GM15510 (cell line): ENCODE measurements at regions not wholly inside any gene's neighbourhood (a gene's known extent, or its start where the extent isn't known, plus 50 kb on each side); places are given as distances from the start of the nearest gene placed in this dataset.

Experiments
- POLR2A ChIP-seq: IDR thresholded peaks from 3 replicates; pipeline ENCODE4 v1.6.1; 2011; ENCODE audit warnings: borderline replicate concordance; ENCODE audit not compliant: insufficient read length; ENCODE audit errors: extremely low read depth

DNA sequence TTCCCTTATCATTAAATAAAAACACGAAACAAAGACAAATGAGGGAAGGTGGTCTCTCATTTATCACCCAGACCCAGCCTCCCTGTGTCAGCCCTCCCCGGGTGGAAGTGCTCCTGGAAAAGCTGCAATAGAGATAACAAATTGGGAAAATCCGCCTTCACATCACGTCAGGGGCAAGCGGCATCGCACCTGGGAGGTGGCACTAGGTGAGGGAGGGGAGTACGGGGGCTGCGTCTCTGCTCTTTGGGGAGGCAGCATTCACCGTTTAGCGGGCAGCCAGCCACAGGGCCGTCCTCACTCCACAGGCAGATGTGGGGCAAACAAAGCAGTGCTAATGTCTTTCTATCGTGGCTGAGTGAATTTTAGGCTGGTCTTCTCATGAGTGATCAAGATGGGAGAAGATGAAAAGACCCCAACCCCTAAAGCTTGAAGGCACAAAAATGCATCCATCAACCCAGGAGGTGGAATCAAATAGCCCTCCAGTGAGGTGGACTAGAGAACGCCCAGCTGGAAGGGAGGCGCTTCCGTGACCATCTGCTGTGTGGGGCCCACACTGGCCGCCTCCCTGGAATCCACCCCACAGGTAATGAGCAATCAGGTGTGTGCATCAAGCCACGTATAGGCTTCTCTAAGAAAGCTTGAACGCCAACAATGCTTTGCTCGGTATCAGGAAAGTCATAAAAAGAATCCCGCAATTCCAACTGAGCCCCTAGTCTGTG, 629.5 kb downstream of the BRD1 start:
- TF ChIP-seq POLR2A, result no peak

DNA sequence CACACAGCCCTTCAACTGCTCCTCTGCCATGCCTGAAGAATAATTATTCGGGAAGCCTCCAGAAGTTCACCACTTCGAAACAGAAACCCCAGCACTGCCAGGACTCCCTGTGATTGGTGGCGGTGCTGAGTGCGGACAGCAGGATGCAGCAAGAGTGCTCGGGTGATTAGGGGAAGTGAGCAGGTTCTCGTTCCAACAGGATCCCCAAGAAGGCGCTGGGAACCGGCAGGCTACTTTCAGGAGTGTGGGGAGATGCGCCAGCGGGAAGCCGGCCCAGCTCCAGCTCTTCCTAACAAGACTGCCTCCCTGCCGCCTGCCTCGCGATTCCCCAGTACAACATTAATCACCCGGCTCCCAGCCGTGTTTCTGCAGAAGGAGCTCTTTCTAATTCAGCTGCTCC, 630.2 kb downstream of the BRD1 start:
- TF ChIP-seq POLR2A, result no peak

DNA sequence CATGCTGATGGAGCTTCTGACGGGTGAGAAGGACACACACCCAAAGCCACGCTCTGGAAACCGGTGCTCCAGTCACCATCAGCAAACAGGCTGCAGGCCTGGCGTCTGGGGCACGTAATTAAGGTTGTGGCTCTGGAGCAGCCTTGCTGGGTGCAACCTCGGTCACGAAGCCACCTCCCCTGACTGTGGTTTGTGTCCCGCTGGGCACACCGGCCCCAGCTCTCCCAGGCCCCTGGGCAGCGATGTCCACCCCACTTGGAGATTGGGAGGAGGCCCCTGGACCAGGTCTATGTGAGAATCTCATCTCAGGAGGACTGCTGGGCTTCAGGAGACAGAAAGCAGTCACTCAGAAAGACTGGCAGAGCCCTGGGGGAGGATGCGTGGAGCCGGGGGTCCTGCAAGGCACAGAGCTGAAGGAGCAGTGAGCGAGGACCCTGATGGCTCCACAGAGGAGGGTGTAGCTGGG, 631.6 kb downstream of the BRD1 start:
- TF ChIP-seq POLR2A, result no peak

DNA sequence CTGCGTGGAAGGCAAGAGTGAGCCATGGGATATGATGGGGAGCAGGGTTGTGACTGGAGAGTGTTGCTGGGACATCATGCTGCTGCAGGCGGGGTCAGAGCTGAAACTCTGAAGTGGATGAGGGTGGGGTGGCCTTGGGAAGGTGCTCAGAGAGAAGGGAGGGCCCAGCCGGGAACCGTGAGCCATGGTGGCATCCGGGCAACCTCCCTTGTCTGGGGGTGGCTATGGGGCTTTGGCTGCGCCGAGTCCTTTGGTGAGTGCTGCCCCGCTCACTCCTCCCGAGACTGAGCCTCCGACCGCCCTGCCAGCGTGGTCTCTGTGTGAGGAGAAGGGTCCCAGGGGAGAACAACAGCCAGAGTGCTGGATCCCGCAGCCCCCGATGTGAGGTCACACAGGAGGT, 632.0 kb downstream of the BRD1 start:
- TF ChIP-seq POLR2A, result no peak

DNA sequence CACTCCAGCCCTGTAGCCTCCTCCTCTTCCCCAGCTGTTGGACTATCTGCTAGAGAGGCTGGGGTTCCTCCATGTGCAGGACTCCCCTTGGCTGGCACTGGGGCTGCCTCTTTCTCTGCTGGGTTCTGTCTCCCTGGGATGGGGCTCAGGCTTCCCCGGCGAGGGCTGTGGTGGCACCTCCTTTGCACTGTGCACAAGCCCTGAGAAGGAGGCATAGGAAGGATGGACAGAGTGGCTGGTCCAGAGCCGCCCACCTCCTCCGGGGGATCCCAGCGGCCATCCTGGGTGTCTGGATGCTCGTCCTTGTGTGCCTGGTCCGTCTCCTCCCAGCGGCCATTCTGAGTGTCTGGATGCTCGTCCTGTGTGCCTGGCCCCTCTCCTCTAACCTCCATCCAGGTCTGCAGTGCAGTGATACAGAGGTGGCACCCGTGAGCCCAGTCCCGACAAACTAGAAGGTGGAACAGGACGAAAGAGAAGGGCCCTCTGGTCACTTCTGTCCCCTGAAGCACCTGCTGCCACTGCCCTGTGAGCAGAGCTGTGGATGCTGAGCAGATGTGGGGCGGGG, 633.7 kb downstream of the BRD1 start:
- TF ChIP-seq POLR2A, result no peak

DNA sequence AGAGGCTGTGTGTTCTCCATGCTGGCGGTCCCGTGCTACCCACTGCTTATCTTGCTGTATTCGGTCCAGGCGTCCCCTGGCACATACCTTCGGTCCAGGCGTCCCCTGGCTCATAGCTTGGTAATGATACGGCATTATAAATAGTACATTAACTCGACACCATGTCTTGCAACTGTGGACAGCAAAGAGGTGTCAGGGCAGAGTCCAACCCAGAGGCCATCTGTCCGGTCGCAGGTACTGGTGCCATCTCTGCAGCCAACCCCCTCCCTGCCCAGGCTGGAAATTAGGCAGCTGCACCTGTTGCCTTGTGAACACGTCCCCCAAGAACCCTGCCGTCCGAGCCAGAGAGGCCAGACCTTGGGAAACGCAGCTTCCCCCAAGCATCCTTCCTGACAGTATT, 634.3 kb downstream of the BRD1 start:
- TF ChIP-seq POLR2A, result no peak

DNA sequence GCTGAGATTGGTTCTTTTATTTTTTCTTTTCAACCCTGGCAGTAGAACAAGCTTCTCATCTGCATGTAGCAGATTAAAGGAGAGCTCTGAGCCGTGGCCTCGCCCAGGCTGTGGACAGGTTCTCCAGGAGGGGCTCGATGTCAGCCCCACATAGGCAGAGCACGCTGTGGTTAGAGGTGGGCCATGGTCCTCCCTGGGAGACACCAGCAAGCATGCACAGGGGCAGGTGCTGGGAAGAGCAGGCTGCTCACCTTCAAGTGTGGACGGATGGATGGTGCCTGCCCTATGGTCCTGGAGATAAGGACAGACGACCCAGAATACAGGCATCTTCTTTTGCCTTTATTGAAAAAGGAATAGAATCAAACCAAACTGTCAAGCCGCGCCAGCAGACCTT, 634.8 kb downstream of the BRD1 start:
- no peak for TF ChIP-seq POLR2A

DNA sequence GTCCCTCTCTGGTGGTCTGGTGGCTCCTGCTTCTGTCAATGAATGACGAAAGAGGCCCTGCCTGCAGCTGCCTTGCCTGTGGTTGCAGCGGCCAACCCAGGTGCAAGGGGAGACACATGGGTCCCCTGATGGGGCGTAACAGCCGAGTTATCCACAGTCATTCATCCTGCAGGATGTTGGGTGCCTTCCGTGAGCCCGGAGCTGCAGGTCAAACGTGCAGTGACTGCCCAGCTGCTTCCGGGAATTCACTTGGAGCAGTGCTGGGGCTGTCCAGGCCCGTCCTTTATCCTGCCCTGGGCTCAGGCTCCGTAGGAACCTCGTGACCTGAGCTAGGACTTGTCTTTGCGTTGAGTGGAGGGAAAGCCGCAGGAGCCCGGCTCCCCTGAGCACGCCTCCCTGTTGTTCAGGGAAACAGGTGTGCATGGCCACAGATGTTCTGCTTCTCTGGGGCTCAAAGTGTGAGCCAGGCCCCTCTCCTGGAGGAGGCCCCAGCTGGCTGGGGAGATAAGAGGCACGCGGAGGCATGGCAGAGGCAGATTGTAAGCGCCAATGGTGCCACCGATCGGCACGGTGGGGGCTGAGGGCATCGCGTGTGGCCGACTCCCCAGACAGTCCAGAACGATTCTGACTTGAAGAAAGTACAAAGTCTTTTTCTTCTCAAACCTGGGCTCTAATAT, 635.4 kb downstream of the BRD1 start:
- TF ChIP-seq POLR2A, result no peak

DNA sequence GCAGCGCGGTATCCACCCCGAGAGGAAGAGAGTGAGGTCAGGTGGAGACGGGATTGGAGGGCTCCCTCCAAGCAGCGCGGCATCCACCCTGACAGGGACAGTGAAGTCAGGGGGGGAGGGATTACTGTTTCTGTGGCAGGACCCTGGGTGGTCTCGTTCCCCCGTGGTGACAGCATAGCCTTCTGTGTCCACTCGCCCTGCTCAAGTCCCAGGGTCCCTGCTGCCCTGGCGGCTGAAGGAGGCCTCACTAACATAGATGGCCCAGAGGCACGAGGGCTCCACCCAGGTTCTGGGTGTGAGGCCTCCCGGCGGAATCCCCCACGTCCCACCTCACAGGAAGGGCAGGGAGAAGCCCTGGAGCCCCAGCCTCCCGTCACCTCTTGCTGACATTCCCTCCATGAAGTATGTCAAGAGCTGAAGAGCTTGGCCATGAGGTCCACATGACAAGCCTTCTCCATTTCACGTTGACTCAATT, 636.1 kb downstream of the BRD1 start:
- TF ChIP-seq POLR2A, result no peak

DNA sequence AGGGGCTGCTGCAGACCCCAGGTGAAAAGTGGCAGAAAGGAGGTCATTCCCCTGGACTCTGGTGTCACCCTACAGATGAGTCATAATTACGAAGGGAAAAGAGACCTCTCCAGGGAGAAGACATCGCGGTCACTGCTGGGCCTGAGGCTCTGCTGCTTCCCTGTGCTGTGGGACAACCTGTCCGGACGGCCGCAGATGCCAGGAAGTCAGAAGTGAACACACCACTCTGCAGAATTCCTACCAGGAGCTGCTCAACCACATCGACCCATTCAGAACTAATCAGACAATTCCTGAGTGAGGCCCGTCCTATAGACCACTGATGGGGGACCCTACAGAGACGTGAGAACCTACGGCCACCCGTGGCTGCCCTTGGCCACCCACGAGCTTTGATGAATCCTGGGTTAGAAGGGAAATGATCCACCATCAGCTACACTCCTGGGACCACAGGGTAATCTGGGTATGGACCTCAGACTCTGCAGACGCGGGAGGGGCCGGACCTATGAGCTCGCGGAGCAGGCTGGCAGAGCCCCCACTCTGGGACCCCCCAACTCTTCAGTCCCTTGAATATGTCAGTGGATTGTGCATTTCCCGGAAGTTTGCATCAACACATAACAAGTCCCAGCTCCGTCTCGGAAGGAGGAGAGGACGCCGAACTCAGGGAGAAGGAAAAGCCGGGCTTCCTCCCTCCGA, 636.7 kb downstream of the BRD1 start:
- TF ChIP-seq POLR2A, result no peak

DNA sequence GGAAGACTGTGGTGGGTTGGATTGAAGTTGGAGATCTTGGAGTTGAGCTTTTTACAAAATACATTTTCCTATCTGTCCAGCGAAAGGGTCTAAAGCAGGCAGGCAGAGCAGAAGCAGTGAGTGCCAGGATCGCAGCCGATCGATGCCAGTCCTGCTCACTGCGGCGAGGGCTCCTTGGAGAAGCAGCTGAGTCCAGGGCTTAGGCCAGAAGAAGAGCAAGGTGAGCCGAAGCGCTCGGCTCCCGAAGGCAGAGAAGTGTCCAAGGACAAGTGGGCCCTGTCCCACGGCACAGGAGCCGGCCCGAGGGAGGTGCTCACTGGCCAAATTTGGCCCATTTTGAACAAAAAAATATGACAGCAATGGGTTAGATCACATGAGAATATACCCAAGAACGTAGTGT, 637.8 kb downstream of the BRD1 start:
- no peak for TF ChIP-seq POLR2A

DNA sequence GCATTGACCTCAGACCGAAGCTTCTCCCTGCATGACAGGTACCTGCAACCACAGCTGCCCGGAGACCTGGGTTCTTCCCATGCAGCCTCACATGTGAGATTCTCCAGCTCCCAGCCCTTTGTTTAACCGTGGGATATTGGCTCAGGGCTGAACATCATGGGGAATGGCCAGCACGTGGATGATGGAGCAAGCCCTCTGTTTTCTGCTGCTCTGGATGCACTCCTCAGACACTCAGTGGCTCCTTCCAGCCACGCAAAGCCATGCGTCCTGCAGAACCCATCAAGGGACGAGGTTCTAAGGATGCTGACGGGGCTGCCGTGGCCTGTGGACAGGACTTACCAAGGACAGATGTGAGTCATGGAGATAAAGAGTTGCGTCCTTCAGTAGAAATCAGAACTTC, 639.1 kb downstream of the BRD1 start:
- no peak for TF ChIP-seq POLR2A

DNA sequence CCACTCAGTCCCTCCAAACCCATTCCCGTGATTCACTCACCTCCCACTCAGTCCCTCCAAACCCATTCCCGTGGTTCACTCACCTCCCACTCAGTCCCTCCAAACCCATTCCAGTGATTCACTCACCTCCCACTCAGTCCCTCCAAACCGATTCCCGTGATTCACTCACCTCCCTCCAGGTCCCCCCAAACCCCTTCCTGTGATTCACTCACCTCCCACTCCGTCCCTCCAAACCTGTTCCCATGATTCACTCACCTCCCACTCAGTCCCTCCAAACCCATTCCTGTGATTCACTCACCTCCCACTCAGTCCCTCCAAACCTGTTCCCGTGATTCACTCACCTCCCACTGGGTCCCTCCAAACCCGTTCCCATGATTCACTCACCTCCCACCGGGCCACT, 639.6 kb downstream of the BRD1 start:
- TF ChIP-seq POLR2A, result no peak

DNA sequence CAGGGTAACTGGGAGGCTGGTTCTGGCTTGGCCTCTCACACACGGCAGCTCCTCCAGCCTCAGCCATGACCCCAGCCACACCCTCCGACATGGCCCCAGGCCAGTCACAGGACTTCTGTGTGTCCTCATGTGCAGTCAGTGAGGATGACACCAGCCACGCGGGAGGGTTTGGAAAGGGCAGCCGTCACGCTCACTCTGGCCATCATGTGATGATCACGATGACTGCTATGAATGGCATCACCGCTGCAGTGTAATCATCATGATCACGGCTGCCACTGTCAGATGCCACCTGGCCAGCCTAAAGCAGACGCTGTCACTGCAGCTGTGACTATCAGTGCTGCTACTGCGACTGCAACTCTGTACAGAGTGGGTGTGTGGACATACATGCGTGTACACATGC, 640.9 kb downstream of the BRD1 start:
- TF ChIP-seq POLR2A, result no peak

DNA sequence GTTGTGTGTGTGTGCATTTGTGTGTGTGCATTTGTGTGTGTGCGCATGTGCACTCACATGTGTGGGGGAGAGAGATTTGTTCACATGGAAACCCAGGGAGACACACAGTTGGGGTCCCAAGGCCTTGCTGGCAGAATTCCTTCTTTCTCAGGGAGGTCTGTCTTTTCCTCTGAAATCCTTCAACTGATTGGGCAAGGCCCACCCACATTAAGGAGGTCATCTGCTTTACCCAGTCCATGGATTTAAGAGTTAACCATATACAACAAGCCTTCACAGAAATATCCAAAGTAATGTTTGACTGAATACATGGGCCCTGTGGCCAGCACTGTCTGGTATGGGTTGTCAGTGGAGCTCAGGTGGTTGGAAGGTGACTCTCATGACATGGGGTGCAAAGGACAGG, 641.4 kb downstream of the BRD1 start:
- TF ChIP-seq POLR2A, result no peak

DNA sequence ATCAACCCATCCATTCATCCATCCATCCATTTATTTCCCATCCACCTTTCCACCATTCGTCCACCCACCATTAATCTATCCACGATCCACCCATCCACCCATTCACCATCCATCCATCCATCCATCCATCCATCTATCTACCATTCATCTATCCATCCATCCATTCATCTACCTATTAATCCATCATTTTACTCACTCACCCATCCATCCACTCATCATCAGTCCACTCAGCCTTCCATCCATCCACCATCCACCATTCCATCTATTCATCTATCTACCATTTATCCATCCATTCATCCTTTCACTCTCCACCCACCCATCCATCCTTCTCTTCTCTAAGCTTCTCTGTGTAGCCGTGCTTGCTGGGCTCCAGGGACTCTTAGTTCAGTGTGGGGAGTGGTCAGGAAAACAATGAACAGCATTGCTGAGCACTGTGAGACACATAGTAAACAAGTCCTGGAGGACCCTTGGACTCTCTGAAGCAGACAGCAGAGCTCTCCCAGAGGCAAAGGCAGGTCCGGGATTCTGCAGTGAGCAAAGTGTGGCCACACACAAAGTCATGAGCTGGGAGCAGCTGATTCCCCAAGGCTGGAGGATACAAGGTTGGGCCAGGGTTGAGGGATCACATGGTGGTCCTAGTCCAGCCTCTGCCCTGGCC, 642.2 kb downstream of the BRD1 start:
- no peak for TF ChIP-seq POLR2A

DNA sequence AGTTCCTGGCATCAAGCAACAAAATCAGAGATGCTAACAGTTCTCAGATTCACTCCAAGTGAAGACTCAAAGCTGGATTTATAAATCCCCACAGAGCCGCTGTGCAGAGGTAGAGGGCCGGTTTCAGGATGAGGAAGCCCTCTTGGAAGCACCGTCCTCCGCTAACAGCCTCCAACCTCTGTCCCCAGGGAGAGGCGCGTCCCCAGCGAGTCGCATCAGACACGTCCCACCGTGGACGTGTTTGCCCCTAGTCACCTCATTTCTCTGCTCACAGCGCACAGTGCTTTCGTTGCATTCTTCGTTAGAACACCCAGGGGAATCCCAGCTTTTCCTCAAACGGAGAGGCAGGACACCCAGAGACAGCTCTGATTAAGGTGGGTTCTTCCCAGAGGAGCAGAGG, 642.9 kb downstream of the BRD1 start:
- TF ChIP-seq POLR2A, result no peak
